GM20000 (cell line): ENCODE measurements at regions not wholly inside any gene's neighbourhood (a gene's known extent, or its start where the extent isn't known, plus 50 kb on each side); places are given as distances from the start of the nearest gene placed in this dataset.

Source experiments
- DNase-seq: peaks from one replicate; pipeline ENCODE4 v3.0.0; 2012; ENCODE audit warnings: low spot score
- CTCF ChIP-seq: IDR thresholded peaks from 2 replicates; pipeline ENCODE4 v1.5.1; 2012; ENCODE audit warnings: mild to moderate bottlenecking, control low read depth; ENCODE audit errors: extremely low read depth, missing control alignments

GRCh38 chr13:107835339-107836018 lies 379.9 kb downstream of the LIG4 start:
- no peak for TF ChIP-seq CTCF
- DNase-seq, result no peak

- DNase-seq, result no peak
- TF ChIP-seq CTCF, result no peak
Observed at GRCh38 chr13:107834717-107835116, 380.6 kb downstream of the LIG4 start.

- DNase-seq, result no peak
- TF ChIP-seq CTCF, result no peak
Observed at GRCh38 chr13:107834281-107834680, 381.1 kb downstream of the LIG4 start.

- no peak for TF ChIP-seq CTCF
- DNase-seq, result no peak
Observed at GRCh38 chr13:107832500-107833100, 382.7 kb downstream of the LIG4 start.

- TF ChIP-seq CTCF, result no peak
- no peak for DNase-seq
Observed at GRCh38 chr13:107830804-107831203, 384.5 kb downstream of the LIG4 start.

GRCh38 chr13:107827840-107828549 lies 387.3 kb downstream of the LIG4 start:
- no peak for TF ChIP-seq CTCF
- DNase-seq, result no peak

- no peak for DNase-seq
Observed at GRCh38 chr13:107824635-107825034, 390.7 kb downstream of the LIG4 start.

More at GRCh38 chr13:107824635-107825034, 390.7 kb downstream of the LIG4 start:
- no peak for TF ChIP-seq CTCF
